Left ventricle myocardium inferior (tissue), 1 donor: ENCODE measurements at regions not wholly inside any gene's neighbourhood (a gene's known extent, or its start where the extent isn't known, plus 50 kb on each side); places are given as distances from the start of the nearest gene placed in this dataset.
"Not testable (repeated sequence)": the region's sequence is repeated elsewhere in the genome, so short reads cannot be mapped to it uniquely, and the experiment has no call there.

ENCODE experiments used
- DNase-seq: peaks from one replicate; pipeline ENCODE4 v3.0.0-alpha.2; 2020
- H3K27ac ChIP-seq: fragments of 200-600 bp; replicated peaks from 2 replicates; pipeline ENCODE4 v1.8.0; 2021
- H3K27me3 ChIP-seq: fragments of 200-600 bp; 2 replicates; pipeline ENCODE4 v1.8.0; 2021; ENCODE audit warnings: low read depth
- H3K36me3 ChIP-seq: fragments of 200-600 bp; 2 replicates; pipeline ENCODE4 v1.8.0; 2021
- H3K4me1 ChIP-seq: fragments of 200-600 bp; 2 replicates; pipeline ENCODE4 v1.8.0; 2021
- H3K4me3 ChIP-seq: fragments of 200-600 bp; 2 replicates; pipeline ENCODE4 v1.8.0; 2021; ENCODE audit warnings: mild to moderate bottlenecking, moderate library complexity
- H3K9me3 ChIP-seq: fragments of 200-600 bp; replicated peaks from 2 replicates; pipeline ENCODE4 v1.8.0; 2021
- intact Hi-C: fragments of 100-400 bp; cut with micrococcal nuclease; formaldehyde crosslinking; loops from one replicate; pipeline ENCODE4 v1.11.0; 2022
- TF ChIP-seq, protein P1 (sequence below): fragments of 200-600 bp; IDR thresholded peaks from 2 replicates; pipeline ENCODE4 v1.8.0; 2021; ENCODE audit warnings: antibody characterized with exemption, mild to moderate bottlenecking, borderline replicate concordance
- donor health status: DM: no; HTN: yes; CAD: no; lungs with severe emphysema.

DNA sequence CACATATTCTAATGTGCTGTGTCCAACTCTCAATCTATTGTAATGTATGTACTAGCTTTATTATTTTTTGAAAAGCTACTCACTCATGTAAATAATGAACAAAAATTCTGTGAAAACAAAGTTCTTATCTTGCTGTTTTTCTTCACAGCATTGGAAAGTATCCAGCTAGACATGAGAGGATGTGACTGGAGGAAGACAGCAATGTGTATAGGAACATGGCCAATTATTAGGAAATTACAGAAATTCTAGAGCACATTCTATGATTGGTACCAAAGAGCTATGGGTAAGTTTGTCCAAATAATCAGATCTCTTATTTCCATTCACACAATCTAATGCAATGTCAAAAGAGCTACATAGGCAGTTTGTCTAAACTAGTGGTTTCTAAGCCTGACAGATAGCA lies 1100.2 kb downstream of the FSCB start:
- Histone ChIP-seq H3K27me3 (no peaks in the 10 kb centered on the region), H3K9me3 (peaks cover 3% of the 10 kb centered on the region), H3K4me3 (no peak overlapping the region), H3K27ac (no peak overlapping the region), H3K36me3 (no peaks in the 10 kb centered on the region), H3K4me1 (no peaks in the 10 kb centered on the region)
- TF ChIP-seq, protein P1, sequence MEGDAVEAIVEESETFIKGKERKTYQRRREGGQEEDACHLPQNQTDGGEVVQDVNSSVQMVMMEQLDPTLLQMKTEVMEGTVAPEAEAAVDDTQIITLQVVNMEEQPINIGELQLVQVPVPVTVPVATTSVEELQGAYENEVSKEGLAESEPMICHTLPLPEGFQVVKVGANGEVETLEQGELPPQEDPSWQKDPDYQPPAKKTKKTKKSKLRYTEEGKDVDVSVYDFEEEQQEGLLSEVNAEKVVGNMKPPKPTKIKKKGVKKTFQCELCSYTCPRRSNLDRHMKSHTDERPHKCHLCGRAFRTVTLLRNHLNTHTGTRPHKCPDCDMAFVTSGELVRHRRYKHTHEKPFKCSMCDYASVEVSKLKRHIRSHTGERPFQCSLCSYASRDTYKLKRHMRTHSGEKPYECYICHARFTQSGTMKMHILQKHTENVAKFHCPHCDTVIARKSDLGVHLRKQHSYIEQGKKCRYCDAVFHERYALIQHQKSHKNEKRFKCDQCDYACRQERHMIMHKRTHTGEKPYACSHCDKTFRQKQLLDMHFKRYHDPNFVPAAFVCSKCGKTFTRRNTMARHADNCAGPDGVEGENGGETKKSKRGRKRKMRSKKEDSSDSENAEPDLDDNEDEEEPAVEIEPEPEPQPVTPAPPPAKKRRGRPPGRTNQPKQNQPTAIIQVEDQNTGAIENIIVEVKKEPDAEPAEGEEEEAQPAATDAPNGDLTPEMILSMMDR = no peak
- DNase-seq = no peak
- intact Hi-C loops = no loop called here

DNA sequence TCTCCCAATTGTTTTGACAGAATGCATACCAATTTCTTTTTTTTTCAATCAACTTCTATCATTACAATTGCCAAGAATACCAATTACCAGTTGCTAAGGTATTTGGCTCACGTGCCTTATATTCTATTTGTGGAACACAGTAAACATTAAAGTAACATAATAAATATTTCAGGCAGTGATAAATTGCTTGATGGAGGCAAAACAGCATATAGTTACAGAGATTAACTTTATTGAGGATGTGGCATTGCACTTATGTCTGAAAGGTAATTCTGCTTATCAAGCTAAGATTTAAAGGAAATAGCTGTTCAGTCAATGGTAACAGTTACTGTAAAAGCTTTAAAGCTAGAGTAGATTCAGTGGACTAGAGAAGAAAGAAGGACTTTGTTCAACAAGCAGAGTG lies 1107.8 kb downstream of the FSCB start:
- Histone ChIP-seq H3K9me3 (peaks cover 3% of the 10 kb centered on the region), H3K27ac (no peak overlapping the region), H3K4me3 (no peak overlapping the region), H3K36me3 (no peaks in the 10 kb centered on the region), H3K27me3 (no peaks in the 10 kb centered on the region), H3K4me1 (no peaks in the 10 kb centered on the region)
- no peak for DNase-seq
- TF ChIP-seq, protein P1 = no peak
- intact Hi-C loops = no loop called here

DNA sequence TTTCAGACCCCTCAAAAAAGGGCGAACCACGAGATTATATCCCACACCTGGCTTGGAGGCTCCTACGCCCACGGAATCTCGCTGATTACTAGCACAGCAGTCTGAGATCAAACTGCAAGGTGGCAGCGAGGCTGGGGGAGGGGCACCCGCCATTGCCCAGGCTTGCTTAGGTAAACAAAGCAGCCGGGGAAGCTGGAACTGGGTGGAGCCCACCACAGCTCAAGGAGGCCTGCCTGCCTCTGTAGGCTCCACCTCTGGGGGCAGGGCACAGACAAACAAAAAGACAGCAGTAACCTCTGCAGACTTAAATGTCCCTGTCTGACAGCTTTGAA lies 1136.6 kb downstream of the FSCB start:
- H3K27ac ChIP-seq, H3K27me3 ChIP-seq, H3K4me1 ChIP-seq, DNase-seq, intact Hi-C loops, H3K4me3 ChIP-seq, H3K36me3 ChIP-seq: not testable (repeated sequence)
- peaks cover 15% of the 10 kb centered on the region for H3K9me3 ChIP-seq

DNA sequence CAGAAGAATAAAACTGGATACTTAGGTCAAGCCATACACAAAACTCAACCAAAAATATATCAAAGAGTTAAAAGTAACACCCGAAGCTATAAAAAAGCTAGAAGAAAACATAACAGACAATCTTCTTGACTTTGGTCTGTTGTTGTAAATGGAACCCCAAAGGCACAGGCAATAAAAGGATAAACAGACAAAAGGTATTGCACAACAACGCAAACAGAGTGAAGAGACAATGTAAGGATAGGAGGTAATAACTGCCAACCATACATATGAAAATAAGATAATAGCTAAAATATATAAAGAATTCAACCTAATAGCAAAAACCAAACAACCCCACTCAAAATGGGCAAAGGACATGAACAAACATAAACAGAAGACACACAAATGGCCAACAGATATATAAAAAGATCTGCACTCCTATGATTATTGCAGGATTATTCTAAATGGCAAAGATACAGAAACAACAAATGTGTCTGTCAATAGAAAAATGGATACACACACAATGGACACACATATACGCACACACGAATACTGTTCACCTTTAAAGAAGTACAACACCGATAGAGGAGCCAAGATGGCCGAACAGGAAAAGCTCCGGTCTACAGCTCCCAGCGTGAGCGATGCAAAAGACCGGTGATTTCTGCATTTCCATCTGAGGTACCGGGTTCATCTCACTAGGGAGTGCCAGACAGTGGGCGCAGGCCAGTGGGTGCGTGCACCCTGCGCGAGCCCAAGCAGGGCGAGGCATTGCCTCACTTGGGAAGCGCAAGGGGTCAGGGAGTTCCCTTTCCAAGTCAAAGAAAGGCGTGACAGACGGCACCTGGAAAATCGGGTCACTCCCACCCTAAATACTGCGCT lies 1137.1 kb downstream of the FSCB start:
- Histone ChIP-seq H3K4me1 (no peaks in the 10 kb centered on the region), H3K27me3 (no peaks in the 10 kb centered on the region), H3K9me3 (peaks cover 18% of the 10 kb centered on the region), H3K4me3 (no peak overlapping the region), H3K27ac (no peak overlapping the region), H3K36me3 (no peaks in the 10 kb centered on the region)
- intact Hi-C loops = no loop called here
- no peak for DNase-seq
- TF ChIP-seq, protein P1 = no peak

DNA sequence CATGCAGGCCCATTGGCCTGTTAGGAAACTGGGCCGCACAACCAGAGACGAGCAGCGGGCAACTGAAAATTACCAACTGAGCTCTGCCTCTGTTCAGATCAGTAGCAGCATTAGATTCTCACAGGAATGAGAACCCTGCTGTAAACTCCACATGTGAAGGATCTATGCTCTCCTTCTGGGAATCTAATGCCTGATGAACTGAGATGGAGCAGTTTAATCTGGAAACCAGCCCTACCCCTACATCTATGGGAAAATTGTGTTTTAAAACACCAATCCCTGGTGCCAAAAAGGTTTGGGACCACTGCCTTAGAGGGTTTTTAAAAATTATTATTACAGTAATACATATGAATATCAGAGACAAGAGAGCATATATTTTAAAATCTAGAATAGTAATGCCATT lies 1144.5 kb downstream of the FSCB start:
- Histone ChIP-seq H3K4me1 (no peaks in the 10 kb centered on the region), H3K27me3 (no peaks in the 10 kb centered on the region), H3K27ac (no peak overlapping the region), H3K4me3 (no peak overlapping the region), H3K9me3 (peaks cover 5% of the 10 kb centered on the region), H3K36me3 (no peaks in the 10 kb centered on the region)
- TF ChIP-seq, protein P1 = no peak
- intact Hi-C loops = no loop called here
- DNase-seq = no peak

DNA sequence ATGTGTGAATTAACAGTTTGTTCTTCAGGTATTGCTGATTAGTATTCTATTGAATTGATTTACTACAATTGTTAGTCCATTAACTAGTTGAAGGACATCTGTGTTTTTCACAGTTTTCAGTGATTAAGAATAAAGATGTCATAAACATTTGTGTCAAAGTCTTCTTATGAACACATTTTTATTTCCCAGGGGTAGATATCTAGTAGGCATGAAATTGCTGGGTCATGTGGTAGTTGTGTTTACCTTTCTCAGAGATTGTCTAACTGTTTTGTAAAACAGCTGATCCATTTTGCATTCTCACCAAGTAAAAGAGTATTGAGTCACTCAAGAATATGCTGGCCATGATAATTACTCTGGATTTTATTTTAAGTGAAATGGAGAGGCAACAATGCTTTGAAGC lies 1145.3 kb downstream of the FSCB start:
- TF ChIP-seq, protein P1 = no peak
- Histone ChIP-seq H3K36me3 (no peaks in the 10 kb centered on the region), H3K27me3 (no peaks in the 10 kb centered on the region), H3K4me3 (no peak overlapping the region), H3K9me3 (peaks cover 5% of the 10 kb centered on the region), H3K27ac (no peak overlapping the region), H3K4me1 (no peaks in the 10 kb centered on the region)
- intact Hi-C loops = no loop called here
- DNase-seq = no peak
